A549 (cell line): ENCODE measurements at regions not wholly inside any gene's neighbourhood (a gene's known extent, or its start where the extent isn't known, plus 50 kb on each side); places are given as distances from the start of the nearest gene placed in this dataset.

Source experiments
- MYC ChIP-seq: IDR thresholded peaks from 2 replicates; pipeline ENCODE4 v1.6.1; 2012; ENCODE audit warnings: mild to moderate bottlenecking, inconsistent platforms, low read length, improper control_type of control experiment, borderline replicate concordance
- POLR2A ChIP-seq: IDR thresholded peaks from 2 replicates; pipeline ENCODE4 v1.6.1; 2012; ENCODE audit warnings: mild to moderate bottlenecking, low read length
- SMC3 ChIP-seq: fragments of >200 bp; sonication (Bioruptor Twin); formaldehyde crosslinking; IDR thresholded peaks from 3 replicates; pipeline ENCODE4 v1.6.1; 2018; ENCODE audit warnings: inconsistent platforms

DNA sequence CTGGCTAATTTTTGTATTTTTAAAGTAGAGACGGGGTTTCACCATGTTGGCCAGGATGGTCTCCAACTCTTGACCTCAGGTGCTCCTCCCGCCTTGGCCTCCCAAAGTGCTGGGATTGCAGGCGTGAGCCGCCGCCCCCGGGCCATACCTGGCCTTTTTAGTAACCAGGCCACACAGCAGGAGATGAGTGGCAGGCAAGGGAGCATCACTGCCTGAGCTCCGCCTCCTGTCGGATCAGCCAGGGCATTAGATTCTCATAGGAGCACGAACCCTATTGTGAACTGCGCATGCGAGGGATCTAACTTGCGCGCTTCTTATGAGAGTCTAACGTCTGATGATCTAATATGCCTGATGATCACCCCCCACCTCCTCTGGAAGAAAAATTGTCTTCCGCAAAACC is 308.7 kb upstream of the PRMT6 start:
- TF ChIP-seq POLR2A (no peak), MYC (no peak), SMC3 (no peak)
